Urinary bladder (tissue), 3 donors: ENCODE measurements at regions not wholly inside any gene's neighbourhood (a gene's known extent, or its start where the extent isn't known, plus 50 kb on each side); places are given as distances from the start of the nearest gene placed in this dataset.

ENCODE experiments used
- DNase-seq: peaks from one replicate; pipeline ENCODE4 v3.0.0-alpha.2; 2015; ENCODE audit errors: extremely low spot score
- H3K27ac ChIP-seq: one replicate; pipeline ENCODE4 v1.5.1; 2013; ENCODE audit warnings: low read depth, mild to moderate bottlenecking, moderate library complexity
- H3K36me3 ChIP-seq: one replicate; pipeline ENCODE4 v1.6.1; 2013; ENCODE audit warnings: mild to moderate bottlenecking, moderate library complexity; ENCODE audit not compliant: insufficient read depth
- H3K4me1 ChIP-seq: one replicate; pipeline ENCODE4 v1.6.1; 2013; ENCODE audit warnings: mild to moderate bottlenecking, moderate library complexity; ENCODE audit not compliant: insufficient read depth
- H3K4me3 ChIP-seq: one replicate; pipeline ENCODE4 v1.5.1; 2013; ENCODE audit warnings: low read depth, low read length
- WGBS: extraction: QIAGEN DNeasy Blood & Tissue Kit; methylation state at CpG from one replicate; pipeline ENCODE4 v1.1.7; 2013; 5-methylcytosine and 5-hydroxymethylcytosine counted together
- donor health status: healthy with polysubstance abuse.
- donor health status: healthy.

GRCh38 chr9:28197653-28198052 lies 624.4 kb upstream of the C9orf72 start:
- DNase-seq: no peak
- H3K4me1 ChIP-seq: no peaks in the 10 kb centered on the region
- no peak overlapping the region for H3K27ac ChIP-seq
- no peak overlapping the region for H3K4me3 ChIP-seq
- no peaks in the 10 kb centered on the region for H3K36me3 ChIP-seq

- Histone ChIP-seq H3K36me3 (no peaks in the 10 kb centered on the region), H3K4me1 (no peaks in the 10 kb centered on the region), H3K27ac (no peak overlapping the region), H3K4me3 (no peak overlapping the region)
- 97% methylated on average over 1 of the region's 1 CpG for WGBS
- DNase-seq: no peak
Observed at GRCh38 chr9:28203036-28203435, 629.8 kb upstream of the C9orf72 start.

- no peak for DNase-seq
- H3K4me1 ChIP-seq: no peaks in the 10 kb centered on the region
- no peaks in the 10 kb centered on the region for H3K36me3 ChIP-seq
- H3K4me3 ChIP-seq: no peak overlapping the region
- H3K27ac ChIP-seq: no peak overlapping the region
Observed at GRCh38 chr9:28206280-28206679, 633.0 kb upstream of the C9orf72 start.

GRCh38 chr9:28207657-28208056 lies 634.4 kb upstream of the C9orf72 start:
- Histone ChIP-seq H3K4me3 (no peak overlapping the region), H3K36me3 (no peaks in the 10 kb centered on the region), H3K4me1 (no peaks in the 10 kb centered on the region), H3K27ac (no peak overlapping the region)
- no peak for DNase-seq
- WGBS: 22% methylated on average over 1 of the region's 1 CpG

GRCh38 chr9:28209130-28209529 lies 635.8 kb upstream of the C9orf72 start:
- Histone ChIP-seq H3K27ac (no peak overlapping the region), H3K4me1 (no peaks in the 10 kb centered on the region), H3K4me3 (no peak overlapping the region), H3K36me3 (no peaks in the 10 kb centered on the region)
- whole genome bisulfite sequencing: 96% methylated on average over 3 of the region's 3 CpGs
- no peak for DNase-seq

- no peaks in the 10 kb centered on the region for H3K4me1 ChIP-seq
- H3K27ac ChIP-seq: no peak overlapping the region
- H3K4me3 ChIP-seq: no peak overlapping the region
- H3K36me3 ChIP-seq: no peaks in the 10 kb centered on the region
- peak; percentile 62 for DNase-seq
Observed at GRCh38 chr9:28212979-28213378, 639.7 kb upstream of the C9orf72 start.

- no peaks in the 10 kb centered on the region for H3K36me3 ChIP-seq
- no peaks in the 10 kb centered on the region for H3K4me1 ChIP-seq
- DNase-seq: no peak
- H3K27ac ChIP-seq: no peak overlapping the region
- WGBS: 72% methylated on average over 5 of the region's 5 CpGs
- no peak overlapping the region for H3K4me3 ChIP-seq
Observed at GRCh38 chr9:28215536-28216299, 642.4 kb upstream of the C9orf72 start.

- no peak for DNase-seq
- WGBS: 98% methylated on average over 1 of the region's 1 CpG
- no peak overlapping the region for H3K4me3 ChIP-seq
- H3K27ac ChIP-seq: no peak overlapping the region
- no peaks in the 10 kb centered on the region for H3K36me3 ChIP-seq
- H3K4me1 ChIP-seq: no peaks in the 10 kb centered on the region
Observed at GRCh38 chr9:28232686-28233085, 659.4 kb upstream of the C9orf72 start.

GRCh38 chr9:28234133-28234893 lies 661.0 kb upstream of the C9orf72 start:
- no peak overlapping the region for H3K4me3 ChIP-seq
- DNase-seq: no peak
- 82% methylated on average over 6 of the region's 6 CpGs for WGBS
- no peaks in the 10 kb centered on the region for H3K36me3 ChIP-seq
- no peaks in the 10 kb centered on the region for H3K4me1 ChIP-seq
- no peak overlapping the region for H3K27ac ChIP-seq

GRCh38 chr9:28234894-28235277 lies 661.6 kb upstream of the C9orf72 start:
- no peaks in the 10 kb centered on the region for H3K36me3 ChIP-seq
- WGBS: 47% methylated on average over 1 of the region's 1 CpG
- H3K4me3 ChIP-seq: no peak overlapping the region
- H3K4me1 ChIP-seq: no peaks in the 10 kb centered on the region
- no peak for DNase-seq
- H3K27ac ChIP-seq: no peak overlapping the region

- no peak for DNase-seq
- Histone ChIP-seq H3K36me3 (no peaks in the 10 kb centered on the region), H3K4me1 (no peaks in the 10 kb centered on the region), H3K27ac (no peak overlapping the region), H3K4me3 (no peak overlapping the region)
- WGBS: 66% methylated on average over 2 of the region's 2 CpGs
Observed at GRCh38 chr9:28249424-28249823, 676.1 kb upstream of the C9orf72 start.

- Histone ChIP-seq H3K4me1 (no peaks in the 10 kb centered on the region), H3K4me3 (no peak overlapping the region), H3K27ac (no peak overlapping the region), H3K36me3 (no peaks in the 10 kb centered on the region)
- no peak for DNase-seq
- 88% methylated on average over 3 of the region's 3 CpGs for WGBS
Observed at GRCh38 chr9:28255174-28255573, 681.9 kb upstream of the C9orf72 start.

- H3K27ac ChIP-seq: no peak overlapping the region
- no peak for DNase-seq
- H3K4me3 ChIP-seq: no peak overlapping the region
- H3K36me3 ChIP-seq: no peaks in the 10 kb centered on the region
- no peaks in the 10 kb centered on the region for H3K4me1 ChIP-seq
- WGBS: 92% methylated on average over 4 of the region's 4 CpGs
Observed at GRCh38 chr9:28260330-28260729, 687.0 kb upstream of the C9orf72 start.

- 91% methylated on average over 4 of the region's 4 CpGs for WGBS
- Histone ChIP-seq H3K27ac (no peak overlapping the region), H3K36me3 (no peaks in the 10 kb centered on the region), H3K4me3 (no peak overlapping the region), H3K4me1 (no peaks in the 10 kb centered on the region)
- DNase-seq: no peak
Observed at GRCh38 chr9:28264368-28264767, 691.1 kb upstream of the C9orf72 start.
